ENCODE measurements at regions not wholly inside any gene's neighbourhood (a gene's known extent, or its start where the extent isn't known, plus 50 kb on each side); places are given as distances from the start of the nearest gene placed in this dataset.

- Histone ChIP-seq H3K4me1 (no peaks in the 10 kb centered on the region), H3K27me3 (no peaks in the 10 kb centered on the region), H3K4me3 (no peak overlapping the region), H3K27ac (no peak overlapping the region), H3K9me3 (no peaks in the 10 kb centered on the region), H3K36me3 (no peaks in the 10 kb centered on the region)
- DNase-seq (ENCODE audit: low spot score) = no peak
- TF ChIP-seq CTCF (IDR thresholded peaks at IDR 0.05) = no peak
Measured at GRCh38 chr3:180743813-180744590, 64.7 kb upstream of the CCDC39 start.

- no peak overlapping the region for H3K27ac ChIP-seq
- no peaks in the 10 kb centered on the region for H3K9me3 ChIP-seq
- TF ChIP-seq CTCF (IDR thresholded peaks at IDR 0.05) = no peak
- H3K27me3 ChIP-seq = no peaks in the 10 kb centered on the region
- no peak overlapping the region for H3K4me3 ChIP-seq
- DNase-seq (ENCODE audit: low spot score) = no peak
- no peaks in the 10 kb centered on the region for H3K4me1 ChIP-seq
- no peaks in the 10 kb centered on the region for H3K36me3 ChIP-seq
Measured at GRCh38 chr3:180747805-180748361, 68.6 kb upstream of the CCDC39 start.

- TF ChIP-seq CTCF (IDR thresholded peaks at IDR 0.05) = no peak
Measured at GRCh38 chr3:180749322-180749721, 70.0 kb upstream of the CCDC39 start.

GRCh38 chr3:180749796-180750195, 70.5 kb upstream of the CCDC39 start:
- no peak for DNase-seq (ENCODE audit: low spot score)
- Histone ChIP-seq H3K9me3 (no peaks in the 10 kb centered on the region), H3K4me1 (no peaks in the 10 kb centered on the region), H3K27me3 (no peaks in the 10 kb centered on the region), H3K36me3 (no peaks in the 10 kb centered on the region), H3K4me3 (no peak overlapping the region), H3K27ac (no peak overlapping the region)
- TF ChIP-seq CTCF (IDR thresholded peaks at IDR 0.05) = no peak

More at GRCh38 chr3:180749322-180749721, 70.0 kb upstream of the CCDC39 start:
- no peaks in the 10 kb centered on the region for H3K27me3 ChIP-seq
- H3K4me1 ChIP-seq = no peaks in the 10 kb centered on the region
- no peaks in the 10 kb centered on the region for H3K9me3 ChIP-seq
- H3K27ac ChIP-seq = no peak overlapping the region
- no peak for DNase-seq (ENCODE audit: low spot score)
- no peaks in the 10 kb centered on the region for H3K36me3 ChIP-seq
- H3K4me3 ChIP-seq = no peak overlapping the region

- TF ChIP-seq CTCF (IDR thresholded peaks at IDR 0.05) = no peak
- DNase-seq (ENCODE audit: low spot score) = no peak
- no peaks in the 10 kb centered on the region for H3K4me1 ChIP-seq
- H3K27ac ChIP-seq = no peak overlapping the region
- no peaks in the 10 kb centered on the region for H3K36me3 ChIP-seq
- no peaks in the 10 kb centered on the region for H3K9me3 ChIP-seq
- no peak overlapping the region for H3K4me3 ChIP-seq
- H3K27me3 ChIP-seq = no peaks in the 10 kb centered on the region
Measured at GRCh38 chr3:180755556-180755955, 76.3 kb upstream of the CCDC39 start.
